BLaER1 (cell line): ENCODE measurements at regions not wholly inside any gene's neighbourhood (a gene's known extent, or its start where the extent isn't known, plus 50 kb on each side); places are given as distances from the start of the nearest gene placed in this dataset.

Experiments
- H3K27ac ChIP-seq: shearing (Covaris generic); formaldehyde crosslinking; 2 replicates; pipeline ENCODE4 v1.8.1; 2022
- H3K27me3 ChIP-seq: shearing (Covaris generic); formaldehyde crosslinking; 2 replicates; pipeline ENCODE4 v1.8.1; 2022
- H3K36me3 ChIP-seq: shearing (Covaris generic); formaldehyde crosslinking; 2 replicates; pipeline ENCODE4 v1.8.1; 2022
- H3K4me1 ChIP-seq: shearing (Covaris generic); formaldehyde crosslinking; 2 replicates; pipeline ENCODE4 v1.8.1; 2022
- H3K4me2 ChIP-seq: shearing (Covaris generic); formaldehyde crosslinking; 2 replicates; pipeline ENCODE4 v1.8.1; 2022
- H3K4me3 ChIP-seq: shearing (Covaris generic); formaldehyde crosslinking; 2 replicates; pipeline ENCODE4 v1.8.1; 2022
- H3K9ac ChIP-seq: shearing (Covaris generic); formaldehyde crosslinking; 2 replicates; pipeline ENCODE4 v1.8.1; 2022
- H3K9me3 ChIP-seq: shearing (Covaris generic); formaldehyde crosslinking; 2 replicates; pipeline ENCODE4 v1.8.1; 2022
- H4K20me1 ChIP-seq: shearing (Covaris generic); formaldehyde crosslinking; 2 replicates; pipeline ENCODE4 v1.8.1; 2022
- Cebpa-rat ChIP-seq: shearing (Covaris generic); IDR thresholded peaks from 2 replicates; pipeline ENCODE4 v1.8.1; 2022

DNA sequence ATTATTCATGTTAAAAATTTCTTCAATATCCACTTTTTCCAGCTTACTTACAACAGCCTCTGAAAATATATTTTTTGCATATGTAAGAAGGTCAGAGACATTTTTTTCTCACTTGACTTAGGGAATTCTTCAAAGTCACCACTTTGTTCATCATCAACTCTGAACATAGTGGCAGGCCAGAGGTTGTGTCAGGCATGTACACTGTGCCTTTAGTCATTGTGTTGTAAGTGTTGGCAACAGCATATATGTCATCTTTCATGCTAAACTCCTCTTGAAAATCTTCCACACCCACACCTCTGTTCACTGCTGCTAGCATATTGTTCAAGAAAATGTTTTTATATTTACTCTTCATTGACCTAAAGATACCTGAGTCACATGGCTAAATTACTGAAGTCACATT, 52.2 kb upstream of the ACVR1 start:
- Histone ChIP-seq H4K20me1 (no peaks in the 10 kb centered on the region), H3K9ac (no peak overlapping the region), H3K9me3 (no peaks in the 10 kb centered on the region), H3K27me3 (no peaks in the 10 kb centered on the region), H3K4me2 (no peak overlapping the region), H3K27ac (no peak overlapping the region), H3K4me3 (no peak overlapping the region), H3K4me1 (no peaks in the 10 kb centered on the region), H3K36me3 (no peaks in the 10 kb centered on the region)
- no peak for TF ChIP-seq Cebpa-rat

- Histone ChIP-seq H3K4me3 (no peak overlapping the region), H3K4me2 (no peak overlapping the region), H3K4me1 (no peaks in the 10 kb centered on the region), H3K27ac (no peak overlapping the region), H3K27me3 (no peaks in the 10 kb centered on the region), H4K20me1 (no peaks in the 10 kb centered on the region), H3K9me3 (no peaks in the 10 kb centered on the region), H3K9ac (no peak overlapping the region), H3K36me3 (no peaks in the 10 kb centered on the region)
- no peak for TF ChIP-seq Cebpa-rat
Measured at GRCh38 chr2:157927155-157927554, 51.0 kb upstream of the ACVR1 start.
